ENCODE measurements at regions not wholly inside any gene's neighbourhood (a gene's known extent, or its start where the extent isn't known, plus 50 kb on each side); places are given as distances from the start of the nearest gene placed in this dataset.

GRCh38 chr7:155161690-155162089 is 91.6 kb downstream of the HTR5A start:
- no peak for TF ChIP-seq POLR2A (IDR thresholded peaks at IDR 0.05)
- TF ChIP-seq CTCF (IDR thresholded peaks at IDR 0.05), result no peak
- no peak for TF ChIP-seq POLR2AphosphoS5 (IDR thresholded peaks at IDR 0.05; ENCODE audit: insufficient read depth in 1 of 2, low read depth in 1 of 2)

Data from vagina (tissue), 2 donors.